Tibial nerve (tissue), 4 donors: ENCODE measurements at regions not wholly inside any gene's neighbourhood (a gene's known extent, or its start where the extent isn't known, plus 50 kb on each side); places are given as distances from the start of the nearest gene placed in this dataset.
"Not testable (repeated sequence)": the region's sequence is repeated elsewhere in the genome, so short reads cannot be mapped to it uniquely, and the experiment has no call there.

ENCODE experiments used
- EP300 ChIP-seq, 2 donors: sonication (generic); formaldehyde crosslinking; IDR thresholded peaks; one replicate each; pipeline ENCODE4 v1.6.1; 2017; ENCODE audit warnings: antibody characterized with exemption in 2 of 2, mild to moderate bottlenecking in 1 of 2
- POLR2A ChIP-seq, 2 donors: fragments of 450-650 bp; IDR thresholded peaks; one replicate each; pipeline ENCODE4 v1.6.1; 2017; ENCODE audit warnings: antibody characterized with exemption in 2 of 2, mild to moderate bottlenecking in 2 of 2, moderate library complexity in 2 of 2
- TF ChIP-seq, protein P1 (sequence below), 5 experiments: fragments of 200-600 bp in 3 of 5; fragments of 450-650 bp in 2 of 5; sonication (generic) in 3 of 5; IDR thresholded peaks; one replicate each; pipeline ENCODE4 v1.5.1; 2016 to 2019; ENCODE audit warnings: antibody characterized with exemption in 5 of 5, mild to moderate bottlenecking in 3 of 5, moderate library complexity in 2 of 5

DNA sequence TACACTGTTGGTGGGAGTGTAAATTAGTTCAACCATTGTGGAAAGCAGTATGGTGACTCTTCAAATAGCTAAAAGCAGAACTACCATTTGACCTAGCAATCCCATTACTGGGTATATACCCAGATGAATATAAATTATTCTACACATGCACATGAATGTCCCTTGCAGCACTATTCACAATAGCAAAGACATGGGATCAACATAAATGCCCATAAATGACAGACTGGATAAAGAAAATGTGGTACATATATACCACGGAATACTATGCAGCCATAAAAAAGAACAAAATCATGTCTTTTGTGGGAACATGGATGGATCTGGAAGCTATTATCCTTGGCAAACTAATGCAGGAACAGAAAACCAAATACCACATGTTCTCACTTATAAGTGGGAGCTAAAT, 282.8 kb upstream of the TGFBR2 start:
- TF ChIP-seq, protein P1, sequence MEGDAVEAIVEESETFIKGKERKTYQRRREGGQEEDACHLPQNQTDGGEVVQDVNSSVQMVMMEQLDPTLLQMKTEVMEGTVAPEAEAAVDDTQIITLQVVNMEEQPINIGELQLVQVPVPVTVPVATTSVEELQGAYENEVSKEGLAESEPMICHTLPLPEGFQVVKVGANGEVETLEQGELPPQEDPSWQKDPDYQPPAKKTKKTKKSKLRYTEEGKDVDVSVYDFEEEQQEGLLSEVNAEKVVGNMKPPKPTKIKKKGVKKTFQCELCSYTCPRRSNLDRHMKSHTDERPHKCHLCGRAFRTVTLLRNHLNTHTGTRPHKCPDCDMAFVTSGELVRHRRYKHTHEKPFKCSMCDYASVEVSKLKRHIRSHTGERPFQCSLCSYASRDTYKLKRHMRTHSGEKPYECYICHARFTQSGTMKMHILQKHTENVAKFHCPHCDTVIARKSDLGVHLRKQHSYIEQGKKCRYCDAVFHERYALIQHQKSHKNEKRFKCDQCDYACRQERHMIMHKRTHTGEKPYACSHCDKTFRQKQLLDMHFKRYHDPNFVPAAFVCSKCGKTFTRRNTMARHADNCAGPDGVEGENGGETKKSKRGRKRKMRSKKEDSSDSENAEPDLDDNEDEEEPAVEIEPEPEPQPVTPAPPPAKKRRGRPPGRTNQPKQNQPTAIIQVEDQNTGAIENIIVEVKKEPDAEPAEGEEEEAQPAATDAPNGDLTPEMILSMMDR (IDR thresholded peaks at IDR 0.05) = not testable (repeated sequence)
- not testable (repeated sequence) for TF ChIP-seq POLR2A, EP300 (IDR thresholded peaks at IDR 0.05)
